ENCODE measurements at regions not wholly inside any gene's neighbourhood (a gene's known extent, or its start where the extent isn't known, plus 50 kb on each side); places are given as distances from the start of the nearest gene placed in this dataset.

- Histone ChIP-seq H3K9ac (ENCODE audit: insufficient read depth, low read length, poor library complexity, severe bottlenecking) (no peak overlapping the region), H3K9me3 (replicated peaks in 1 of 2; ENCODE audit: control insufficient read depth in 1 of 2, insufficient read depth in 1 of 2, low read length in 2 of 2) (no peaks in the 10 kb centered on the region), H3K4me3 (replicated peaks in 1 of 3; ENCODE audit: low read depth in 2 of 3, low read length in 3 of 3) (no peak overlapping the region), H3K27me3 (ENCODE audit: control insufficient read depth in 2 of 2, insufficient read depth in 2 of 2, low read length in 2 of 2) (no peaks in the 10 kb centered on the region), H3K27ac (ENCODE audit: low read depth in 1 of 2, low read length in 2 of 2) (no peak overlapping the region), H3K79me2 (ENCODE audit: insufficient read depth, low read length) (no peaks in the 10 kb centered on the region), H2AFZ (ENCODE audit: insufficient read depth, low read depth, low read length, poor library complexity, severe bottlenecking) (no peak overlapping the region), H3K36me3 (replicated peaks in 1 of 2; ENCODE audit: control insufficient read depth in 1 of 2, insufficient read depth in 2 of 2, low read length in 2 of 2) (no peaks in the 10 kb centered on the region), H4K20me1 (ENCODE audit: insufficient read depth, low read length) (no peaks in the 10 kb centered on the region), H3K4me2 (replicated peaks; ENCODE audit: extremely low read depth, low read length, poor library complexity, severe bottlenecking) (no peak overlapping the region), H3K4me1 (ENCODE audit: control insufficient read depth in 1 of 2, insufficient read depth in 2 of 2, low read length in 2 of 2) (no peaks in the 10 kb centered on the region)
- H3K27me3 Mint-ChIP-seq (ENCODE audit: low read depth in 3 of 3), result peaks cover 3 to 5% (median 4%) of the 10 kb centered on the region in 3 donors
- H3K9me3 Mint-ChIP-seq, result no peaks in the 10 kb centered on the region
- H3K27ac Mint-ChIP-seq, result no peak overlapping the region
- no peaks in the 10 kb centered on the region for H3K36me3 Mint-ChIP-seq
- intact Hi-C loops (cut with micrococcal nuclease), result no loop called here
- H3K4me1 Mint-ChIP-seq, result no peaks in the 10 kb centered on the region
- no peak overlapping the region for H3K4me3 Mint-ChIP-seq
- no CpG with 5 or more reads among the region's 4 CpGs for WGBS (ENCODE audit: insufficient coverage)
- no peak for TF ChIP-seq CTCF (IDR thresholded peaks at IDR 0.05)
- DNase-seq, result no peak
Observed at GRCh38 chr13:78777396-78777795, 118.4 kb upstream of the OBI1 start.

- H3K36me3 Mint-ChIP-seq, result no peaks in the 10 kb centered on the region
- H3K27ac ChIP-seq (ENCODE audit: low read depth in 1 of 2, low read length in 2 of 2), result no peak overlapping the region
- H4K20me1 ChIP-seq (ENCODE audit: insufficient read depth, low read length), result no peaks in the 10 kb centered on the region
- H3K4me1 ChIP-seq (ENCODE audit: control insufficient read depth in 1 of 2, insufficient read depth in 2 of 2, low read length in 2 of 2), result peaks cover 0 to 3% of the 10 kb centered on the region in 2 donors
- no peak overlapping the region for H3K4me3 Mint-ChIP-seq
- DNase-seq, result no peak
- intact Hi-C loops (cut with micrococcal nuclease), result no loop called here
- no peak overlapping the region for H3K27ac Mint-ChIP-seq
- H3K4me3 ChIP-seq (replicated peaks in 1 of 3; ENCODE audit: low read depth in 2 of 3, low read length in 3 of 3), result no peak overlapping the region
- no peaks in the 10 kb centered on the region for H3K27me3 ChIP-seq (ENCODE audit: control insufficient read depth in 2 of 2, insufficient read depth in 2 of 2, low read length in 2 of 2)
- H3K9me3 Mint-ChIP-seq, result no peaks in the 10 kb centered on the region
- no peak for TF ChIP-seq CTCF (IDR thresholded peaks at IDR 0.05)
- no peaks in the 10 kb centered on the region for H3K9me3 ChIP-seq (replicated peaks in 1 of 2; ENCODE audit: control insufficient read depth in 1 of 2, insufficient read depth in 1 of 2, low read length in 2 of 2)
- H3K4me2 ChIP-seq (replicated peaks; ENCODE audit: extremely low read depth, low read length, poor library complexity, severe bottlenecking), result no peak overlapping the region
- peaks cover 3 to 7% (median 4%) of the 10 kb centered on the region in 3 donors for H3K27me3 Mint-ChIP-seq (ENCODE audit: low read depth in 3 of 3)
- no peaks in the 10 kb centered on the region for H3K79me2 ChIP-seq (ENCODE audit: insufficient read depth, low read length)
- no peaks in the 10 kb centered on the region for H3K36me3 ChIP-seq (replicated peaks in 1 of 2; ENCODE audit: control insufficient read depth in 1 of 2, insufficient read depth in 2 of 2, low read length in 2 of 2)
- H3K4me1 Mint-ChIP-seq, result peaks cover 11% of the 10 kb centered on the region
- no peak overlapping the region for H2AFZ ChIP-seq (ENCODE audit: insufficient read depth, low read depth, low read length, poor library complexity, severe bottlenecking)
- no peak overlapping the region for H3K9ac ChIP-seq (ENCODE audit: insufficient read depth, low read length, poor library complexity, severe bottlenecking)
Observed at GRCh38 chr13:78772933-78773332, 114.0 kb upstream of the OBI1 start.

Measured in CD14-positive monocyte (primary cell).